SK-N-SH (cell line): ENCODE measurements at regions not wholly inside any gene's neighbourhood (a gene's known extent, or its start where the extent isn't known, plus 50 kb on each side); places are given as distances from the start of the nearest gene placed in this dataset.

Source experiments
- CTCF ChIA-PET: fragments of 300-600, 350-600 bp; formaldehyde crosslinking; extraction: SDS; loops from one replicate; lab custom pipeline; 2021; lab: Yijun Ruan, JAX
- POLR2A ChIA-PET: fragments of 350-600 bp; sonication (Branson Sonifier 250); formaldehyde crosslinking; extraction: SDS; loops from one replicate; lab custom pipeline; 2020; ENCODE audit warnings: antibody characterized with exemption, inconsistent platforms; lab: Yijun Ruan, JAX
- DNase-seq: peaks from one replicate; pipeline ENCODE4 v3.0.0; 2012
- H2AFZ ChIP-seq: fragments of 200-600 bp; sonication (generic); 2 replicates; pipeline ENCODE4 v1.8.1; 2016; ENCODE audit warnings: antibody characterized with exemption, mild to moderate bottlenecking, low read depth
- H3F3A ChIP-seq: fragments of 200-600 bp; sonication (generic); replicated peaks from 2 replicates; pipeline ENCODE3; 2016; ENCODE audit warnings: antibody characterized with exemption, mild to moderate bottlenecking; ENCODE audit not compliant: insufficient read depth
- H3K27ac ChIP-seq, 2 experiments: fragments of 200-500 bp in 1 of 2; fragments of 200-600 bp in 1 of 2; sonication (Bioruptor generic) in 1 of 2; sonication (generic), shearing (Covaris generic) in 1 of 2; 2 replicates each; pipeline versions ENCODE4 v1.5.1 to v1.6.1; 2014 to 2016; ENCODE audit warnings: low read depth in 2 of 2, inconsistent platforms in 1 of 2, low read length in 1 of 2, mild to moderate bottlenecking in 1 of 2, mixed read lengths in 1 of 2
- H3K27me3 ChIP-seq: fragments of 200-600 bp; sonication (generic), shearing (Covaris generic); 2 replicates; pipeline ENCODE4 v1.6.1; 2016; ENCODE audit warnings: mixed run types; ENCODE audit not compliant: insufficient read depth
- H3K36me3 ChIP-seq, 2 experiments: fragments of 200-500 bp in 1 of 2; fragments of 200-600 bp in 1 of 2; sonication (Bioruptor generic) in 1 of 2; sonication (generic) in 1 of 2; replicated peaks in 1 of 2; 2 replicates each; pipeline versions ENCODE3 to v1.5.1; 2014 to 2016; ENCODE audit warnings: low read length in 1 of 2, mild to moderate bottlenecking in 1 of 2; ENCODE audit not compliant: insufficient read depth in 2 of 2, control insufficient read depth in 1 of 2
- H3K4me1 ChIP-seq, 2 experiments: fragments of 200-500 bp in 1 of 2; fragments of 200-600 bp in 1 of 2; sonication (Bioruptor generic) in 1 of 2; sonication (generic), shearing (Covaris generic) in 1 of 2; 2 replicates each; pipeline versions ENCODE4 v1.5.1 to v1.6.1; 2014 to 2016; ENCODE audit warnings: low read depth in 1 of 2, low read length in 1 of 2, mixed run types in 1 of 2; ENCODE audit not compliant: insufficient read depth in 2 of 2, control insufficient read depth in 1 of 2
- H3K4me2 ChIP-seq: fragments of 200-600 bp; sonication (generic), shearing (Covaris generic); 2 replicates; pipeline ENCODE4 v1.6.1; 2017; ENCODE audit warnings: mixed run types
- H3K4me3 ChIP-seq, 2 experiments: fragments of 200-500 bp in 1 of 2; fragments of 200-600 bp in 1 of 2; sonication (Bioruptor generic) in 1 of 2; sonication (generic), shearing (Covaris generic) in 1 of 2; 2 replicates each; pipeline versions ENCODE4 v1.5.1 to v1.8.1; 2014 to 2016; ENCODE audit warnings: low read depth in 2 of 2, inconsistent platforms in 1 of 2, low read length in 1 of 2, mild to moderate bottlenecking in 1 of 2, mixed read lengths in 1 of 2, moderate library complexity in 1 of 2
- H3K79me2 ChIP-seq: fragments of 200-600 bp; sonication (generic); 2 replicates; pipeline ENCODE4 v1.8.1; 2017; ENCODE audit warnings: mild to moderate bottlenecking; ENCODE audit not compliant: insufficient read depth
- H3K9ac ChIP-seq: fragments of 200-600 bp; sonication (generic); 2 replicates; pipeline ENCODE4 v1.6.1; 2017; ENCODE audit warnings: mixed run types
- H3K9me2 ChIP-seq: fragments of 200-600 bp; sonication (generic); 2 replicates; pipeline ENCODE4 v1.6.1; 2017; ENCODE audit warnings: mixed run types
- H3K9me3 ChIP-seq: fragments of 200-600 bp; sonication (generic); 2 replicates; pipeline ENCODE4 v1.6.1; 2017; ENCODE audit warnings: mixed run types, mild to moderate bottlenecking, moderate library complexity
- H4K20me1 ChIP-seq: fragments of 200-600 bp; sonication (generic); 2 replicates; pipeline ENCODE4 v1.6.1; 2017; ENCODE audit warnings: mild to moderate bottlenecking, mixed run types; ENCODE audit not compliant: insufficient read depth
- EZH2phosphoT487 ChIP-seq: fragments of 200-600 bp; sonication (generic); IDR thresholded peaks from 2 replicates; pipeline ENCODE4 v1.6.1; 2017; ENCODE audit warnings: low read depth, mixed run types, mild to moderate bottlenecking, antibody characterized with exemption, moderate library complexity, borderline replicate concordance
- GABPA ChIP-seq: IDR thresholded peaks from 2 replicates; pipeline ENCODE4 v1.4.0; 2012; ENCODE audit warnings: low read depth, mild to moderate bottlenecking
- RAD21 ChIP-seq: IDR thresholded peaks from 2 replicates; pipeline ENCODE4 v1.6.1; 2012; ENCODE audit warnings: mild to moderate bottlenecking, low read length
- SMC3 ChIP-seq: IDR thresholded peaks from 2 replicates; pipeline ENCODE4 v1.6.1; 2012; ENCODE audit warnings: low read depth, low read length, improper control_type of control experiment
- YY1 ChIP-seq: IDR thresholded peaks from 2 replicates; pipeline ENCODE4 v1.4.0; 2012; ENCODE audit warnings: low read depth, mild to moderate bottlenecking
- WGBS: methylation state at CpG from one replicate; pipeline ENCODE4 v1.1.6; 2017; ENCODE audit warnings: low lambda C conversion rate; 5-methylcytosine and 5-hydroxymethylcytosine counted together
- TF ChIP-seq, protein P1 (sequence below): IDR thresholded peaks from 2 replicates; pipeline ENCODE4 v1.4.0; 2012; ENCODE audit warnings: low read depth, borderline replicate concordance
- TF ChIP-seq, protein P2 (sequence below): IDR thresholded peaks from 2 replicates; pipeline ENCODE4 v1.6.1; 2012; ENCODE audit warnings: mild to moderate bottlenecking, low read depth, low read length, moderate library complexity

DNA sequence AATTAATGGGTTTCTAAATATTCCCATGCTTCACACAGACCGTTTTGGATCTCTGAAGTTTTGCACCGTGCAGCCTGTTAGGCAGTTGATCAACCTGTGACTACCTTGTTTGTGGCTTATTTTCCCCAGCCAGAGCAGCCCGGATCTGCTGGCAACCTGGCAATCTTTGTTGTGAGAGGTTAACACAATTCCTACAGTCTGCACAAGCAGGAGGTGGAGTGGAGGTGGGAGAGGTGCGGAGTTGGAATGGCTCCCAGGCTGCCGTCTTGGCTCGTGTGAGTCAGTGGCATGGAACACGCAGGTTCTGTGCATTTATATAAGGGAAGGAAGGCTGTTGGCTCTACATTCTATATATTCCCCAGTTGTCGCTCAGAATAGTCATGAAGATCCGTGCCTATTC is 70.9 kb upstream of the STOX2 start:
- DNase-seq, result no peak
- peaks cover 0 to 5% of the 10 kb centered on the region in 2 experiments; a peak in 1 of 4 replicates for H3K4me1 ChIP-seq
- H3K27ac ChIP-seq, result no peak overlapping the region
- TF ChIP-seq EZH2phosphoT487 (no peak), YY1 (no peak), GABPA (no peak)
- TF ChIP-seq, protein P1, sequence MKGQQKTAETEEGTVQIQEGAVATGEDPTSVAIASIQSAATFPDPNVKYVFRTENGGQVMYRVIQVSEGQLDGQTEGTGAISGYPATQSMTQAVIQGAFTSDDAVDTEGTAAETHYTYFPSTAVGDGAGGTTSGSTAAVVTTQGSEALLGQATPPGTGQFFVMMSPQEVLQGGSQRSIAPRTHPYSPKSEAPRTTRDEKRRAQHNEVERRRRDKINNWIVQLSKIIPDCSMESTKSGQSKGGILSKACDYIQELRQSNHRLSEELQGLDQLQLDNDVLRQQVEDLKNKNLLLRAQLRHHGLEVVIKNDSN, result no peak
- TF ChIP-seq, protein P2, sequence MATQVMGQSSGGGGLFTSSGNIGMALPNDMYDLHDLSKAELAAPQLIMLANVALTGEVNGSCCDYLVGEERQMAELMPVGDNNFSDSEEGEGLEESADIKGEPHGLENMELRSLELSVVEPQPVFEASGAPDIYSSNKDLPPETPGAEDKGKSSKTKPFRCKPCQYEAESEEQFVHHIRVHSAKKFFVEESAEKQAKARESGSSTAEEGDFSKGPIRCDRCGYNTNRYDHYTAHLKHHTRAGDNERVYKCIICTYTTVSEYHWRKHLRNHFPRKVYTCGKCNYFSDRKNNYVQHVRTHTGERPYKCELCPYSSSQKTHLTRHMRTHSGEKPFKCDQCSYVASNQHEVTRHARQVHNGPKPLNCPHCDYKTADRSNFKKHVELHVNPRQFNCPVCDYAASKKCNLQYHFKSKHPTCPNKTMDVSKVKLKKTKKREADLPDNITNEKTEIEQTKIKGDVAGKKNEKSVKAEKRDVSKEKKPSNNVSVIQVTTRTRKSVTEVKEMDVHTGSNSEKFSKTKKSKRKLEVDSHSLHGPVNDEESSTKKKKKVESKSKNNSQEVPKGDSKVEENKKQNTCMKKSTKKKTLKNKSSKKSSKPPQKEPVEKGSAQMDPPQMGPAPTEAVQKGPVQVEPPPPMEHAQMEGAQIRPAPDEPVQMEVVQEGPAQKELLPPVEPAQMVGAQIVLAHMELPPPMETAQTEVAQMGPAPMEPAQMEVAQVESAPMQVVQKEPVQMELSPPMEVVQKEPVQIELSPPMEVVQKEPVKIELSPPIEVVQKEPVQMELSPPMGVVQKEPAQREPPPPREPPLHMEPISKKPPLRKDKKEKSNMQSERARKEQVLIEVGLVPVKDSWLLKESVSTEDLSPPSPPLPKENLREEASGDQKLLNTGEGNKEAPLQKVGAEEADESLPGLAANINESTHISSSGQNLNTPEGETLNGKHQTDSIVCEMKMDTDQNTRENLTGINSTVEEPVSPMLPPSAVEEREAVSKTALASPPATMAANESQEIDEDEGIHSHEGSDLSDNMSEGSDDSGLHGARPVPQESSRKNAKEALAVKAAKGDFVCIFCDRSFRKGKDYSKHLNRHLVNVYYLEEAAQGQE, result no peak
- H3K4me2 ChIP-seq, result no peak overlapping the region
- no peaks in the 10 kb centered on the region for H3K79me2 ChIP-seq
- ChIA-PET CTCF (interaction anchor here (0.8 to 2.1 kb wide), 2 partner anchors 266 to 334 kb away, joined by 5 to 8 read pairs; no protein-coding TSS in a partner anchor), POLR2A (no interaction called here)
- H3K9me2 ChIP-seq, result no peaks in the 10 kb centered on the region
- no peaks in the 10 kb centered on the region for H3K27me3 ChIP-seq
- H2AFZ ChIP-seq, result no peak overlapping the region
- H3K36me3 ChIP-seq, result no peaks in the 10 kb centered on the region
- no peaks in the 10 kb centered on the region for H4K20me1 ChIP-seq
- H3K9ac ChIP-seq, result no peak overlapping the region
- no peak overlapping the region for H3K4me3 ChIP-seq
- no peaks in the 10 kb centered on the region for H3K9me3 ChIP-seq
- H3F3A ChIP-seq, result no peaks in the 10 kb centered on the region
- WGBS, result 57% methylated on average over 9 of the region's 9 CpGs

DNA sequence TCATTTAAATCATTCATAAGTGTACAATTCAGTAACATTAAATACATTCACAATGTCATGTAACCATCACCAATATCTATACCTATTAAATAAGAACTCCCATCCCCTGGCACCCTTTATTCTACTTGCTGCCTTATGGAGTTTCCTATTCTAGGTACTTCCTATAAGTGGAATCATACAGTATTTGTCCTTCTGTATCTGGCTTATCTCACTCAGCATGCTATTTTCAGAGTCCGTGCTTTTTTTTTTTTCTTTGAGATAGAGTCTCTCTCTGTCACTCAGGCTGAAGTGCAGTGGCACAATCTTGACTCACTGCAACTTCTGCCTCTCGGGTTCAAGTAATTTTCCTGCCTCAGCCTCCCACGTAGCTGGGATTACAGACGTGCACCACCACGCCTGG is 67.9 kb upstream of the STOX2 start:
- CTCF ChIA-PET, result interaction anchor here (1.6 to 2.4 kb wide), 2 partner anchors 262 to 332 kb away, joined by 6 to 8 read pairs; no protein-coding TSS in a partner anchor
- no peaks in the 10 kb centered on the region for H3K4me1 ChIP-seq
- H4K20me1 ChIP-seq, result no peaks in the 10 kb centered on the region
- no peak for DNase-seq
- POLR2A ChIA-PET, result no interaction called here
- no peaks in the 10 kb centered on the region for H3K9me2 ChIP-seq
- WGBS, result 55% methylated on average over 5 of the region's 5 CpGs
- H3K9ac ChIP-seq, result no peak overlapping the region
- no peaks in the 10 kb centered on the region for H3K79me2 ChIP-seq
- no peaks in the 10 kb centered on the region for H3K27me3 ChIP-seq
- H3F3A ChIP-seq, result no peaks in the 10 kb centered on the region
- H3K9me3 ChIP-seq, result no peaks in the 10 kb centered on the region
- H3K36me3 ChIP-seq, result no peaks in the 10 kb centered on the region
- TF ChIP-seq SMC3, result no peak
- no peak for TF ChIP-seq RAD21
- H3K4me2 ChIP-seq, result no peak overlapping the region
- no peak overlapping the region for H2AFZ ChIP-seq
- no peak overlapping the region for H3K4me3 ChIP-seq
- no peak overlapping the region for H3K27ac ChIP-seq
